DND-41 (cell line): ENCODE measurements at regions not wholly inside any gene's neighbourhood (a gene's known extent, or its start where the extent isn't known, plus 50 kb on each side); places are given as distances from the start of the nearest gene placed in this dataset.

ENCODE experiments used
- ATAC-seq: fragments of 200-7000 bp; cut with Tn5 transposase; 3 replicates; pipeline ENCODE4 v1.9.1; 2021; ENCODE audit warnings: low read depth; ENCODE audit not compliant: insufficient read depth
- DNase-seq: peaks from one replicate; pipeline ENCODE4 v3.0.0-alpha.2; 2020
- H2AFZ ChIP-seq: 2 replicates; pipeline ENCODE4 v1.6.0; 2012; ENCODE audit warnings: low read depth, low read length
- H3K27ac ChIP-seq: 2 replicates; pipeline ENCODE4 v1.5.1; 2012; ENCODE audit warnings: low read length, inconsistent platforms
- H3K27me3 ChIP-seq: fragments of 200-600 bp; sonication (generic); 2 replicates; pipeline ENCODE4 v1.6.0; 2012; ENCODE audit warnings: low read length, mild to moderate bottlenecking, inconsistent platforms; ENCODE audit not compliant: insufficient read depth, poor library complexity
- H3K36me3 ChIP-seq: 2 replicates; pipeline ENCODE4 v1.5.1; 2012; ENCODE audit warnings: low read length, inconsistent platforms; ENCODE audit not compliant: insufficient read depth
- H3K4me1 ChIP-seq: 2 replicates; pipeline ENCODE4 v1.5.1; 2012; ENCODE audit warnings: mild to moderate bottlenecking, low read length; ENCODE audit not compliant: insufficient read depth
- H3K4me2 ChIP-seq: 2 replicates; pipeline ENCODE4 v1.6.0; 2012; ENCODE audit warnings: mild to moderate bottlenecking, moderate library complexity, low read length, inconsistent platforms; ENCODE audit not compliant: insufficient read depth
- H3K4me3 ChIP-seq, 2 experiments: fragments of 200-600 bp in 1 of 2; shearing (Covaris generic) in 1 of 2; 2 replicates each; pipeline ENCODE4 v1.5.1; 2012 to 2016; ENCODE audit warnings: inconsistent platforms in 2 of 2, low read length in 2 of 2, mild to moderate bottlenecking in 2 of 2, low read depth in 1 of 2, moderate library complexity in 1 of 2
- H3K79me2 ChIP-seq: 2 replicates; pipeline ENCODE4 v1.6.0; 2012; ENCODE audit warnings: low read length, inconsistent platforms; ENCODE audit not compliant: insufficient read depth
- H3K9ac ChIP-seq: 2 replicates; pipeline ENCODE4 v1.6.0; 2012; ENCODE audit warnings: low read depth, mild to moderate bottlenecking, inconsistent platforms, low read length, moderate library complexity
- H3K9me3 ChIP-seq: 2 replicates; pipeline ENCODE4 v1.5.1; 2012; ENCODE audit warnings: low read length, moderate library complexity, mild to moderate bottlenecking, inconsistent platforms; ENCODE audit not compliant: insufficient read depth, severe bottlenecking
- H4K20me1 ChIP-seq: 2 replicates; pipeline ENCODE4 v1.6.0; 2012; ENCODE audit warnings: low read length; ENCODE audit not compliant: insufficient read depth
- EZH2 ChIP-seq: IDR thresholded peaks from 3 replicates; pipeline ENCODE4 v1.6.1; 2012; ENCODE audit warnings: borderline replicate concordance, low read depth, mild to moderate bottlenecking, moderate library complexity, low read length, inconsistent platforms; ENCODE audit not compliant: severe bottlenecking
- TF ChIP-seq, protein P1 (sequence below): IDR thresholded peaks from 2 replicates; pipeline ENCODE4 v1.5.1; 2012; ENCODE audit warnings: borderline replicate concordance, low read length, moderate library complexity, mild to moderate bottlenecking; ENCODE audit not compliant: poor library complexity, severe bottlenecking; ENCODE audit errors: extremely low read depth

DNA sequence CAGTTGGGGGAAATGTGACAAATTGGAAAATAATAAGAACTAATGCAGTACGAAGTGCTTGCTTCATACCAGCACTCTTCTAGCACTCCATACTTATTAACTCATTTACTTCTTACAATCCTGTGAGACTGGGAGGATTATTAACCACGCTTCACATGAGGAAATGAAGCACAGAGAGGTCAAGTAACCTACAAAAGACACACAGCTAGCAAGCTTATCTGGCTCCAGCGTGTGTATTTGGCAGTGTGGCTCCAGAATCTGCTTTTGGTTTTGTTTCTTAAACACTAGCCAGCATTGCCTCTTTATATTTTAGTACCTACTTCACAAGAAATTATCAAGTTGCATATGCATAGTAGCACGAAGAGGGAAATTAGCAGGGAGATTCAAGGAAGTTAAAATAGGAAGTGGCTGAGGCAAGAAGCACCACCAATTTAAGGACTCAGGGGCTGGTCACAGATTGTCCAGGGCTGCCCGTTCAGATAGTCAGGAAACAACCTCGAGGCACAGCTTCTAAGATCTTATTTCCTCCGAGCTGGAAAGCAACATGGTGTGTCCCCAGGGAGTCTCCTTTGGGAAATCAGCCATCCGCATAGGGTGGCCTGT, 302.7 kb upstream of the PRDM1 start:
- DNase-seq, result no peak

DNA sequence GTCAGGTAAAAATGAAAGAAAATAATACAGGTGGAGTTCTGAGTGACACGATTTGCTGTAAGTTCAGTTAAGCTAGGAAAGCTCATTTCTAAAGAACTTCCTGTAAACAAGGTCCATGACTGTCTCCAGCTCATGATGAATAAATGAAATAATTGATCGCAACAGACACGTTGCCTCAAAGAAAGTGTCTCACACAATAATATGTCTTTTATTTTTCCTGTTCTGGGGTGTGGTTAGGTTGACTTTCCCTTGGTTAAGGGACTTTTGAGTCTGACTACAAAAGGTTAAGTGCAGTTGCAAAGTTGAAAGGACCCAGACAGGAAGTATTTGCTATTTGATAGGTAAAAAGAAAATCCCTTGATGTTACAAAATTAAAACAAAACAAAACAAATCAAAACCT, 304.2 kb upstream of the PRDM1 start:
- TF ChIP-seq, protein P1, sequence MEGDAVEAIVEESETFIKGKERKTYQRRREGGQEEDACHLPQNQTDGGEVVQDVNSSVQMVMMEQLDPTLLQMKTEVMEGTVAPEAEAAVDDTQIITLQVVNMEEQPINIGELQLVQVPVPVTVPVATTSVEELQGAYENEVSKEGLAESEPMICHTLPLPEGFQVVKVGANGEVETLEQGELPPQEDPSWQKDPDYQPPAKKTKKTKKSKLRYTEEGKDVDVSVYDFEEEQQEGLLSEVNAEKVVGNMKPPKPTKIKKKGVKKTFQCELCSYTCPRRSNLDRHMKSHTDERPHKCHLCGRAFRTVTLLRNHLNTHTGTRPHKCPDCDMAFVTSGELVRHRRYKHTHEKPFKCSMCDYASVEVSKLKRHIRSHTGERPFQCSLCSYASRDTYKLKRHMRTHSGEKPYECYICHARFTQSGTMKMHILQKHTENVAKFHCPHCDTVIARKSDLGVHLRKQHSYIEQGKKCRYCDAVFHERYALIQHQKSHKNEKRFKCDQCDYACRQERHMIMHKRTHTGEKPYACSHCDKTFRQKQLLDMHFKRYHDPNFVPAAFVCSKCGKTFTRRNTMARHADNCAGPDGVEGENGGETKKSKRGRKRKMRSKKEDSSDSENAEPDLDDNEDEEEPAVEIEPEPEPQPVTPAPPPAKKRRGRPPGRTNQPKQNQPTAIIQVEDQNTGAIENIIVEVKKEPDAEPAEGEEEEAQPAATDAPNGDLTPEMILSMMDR, result no peak
- no peak for TF ChIP-seq EZH2
- no peaks in the 10 kb centered on the region for H3K36me3 ChIP-seq
- H3K4me2 ChIP-seq, result peak overlapping the region; percentile 10
- H3K4me1 ChIP-seq, result peaks cover 26% of the 10 kb centered on the region
- no peak overlapping the region for H3K9ac ChIP-seq
- ATAC-seq (peak; percentile 68), DNase-seq (no peak)
- H3K4me3 ChIP-seq, result no peak overlapping the region
- H3K79me2 ChIP-seq, result no peaks in the 10 kb centered on the region
- no peaks in the 10 kb centered on the region for H3K9me3 ChIP-seq
- peak overlapping the region; percentile 42; the same call in 1 of the 2 replicates for H3K27ac ChIP-seq
- no peaks in the 10 kb centered on the region for H4K20me1 ChIP-seq
- no peaks in the 10 kb centered on the region for H3K27me3 ChIP-seq
- peak overlapping the region; percentile 37; the same call in 1 of the 2 replicates for H2AFZ ChIP-seq

More for the DNA sequence above, 302.7 kb upstream of the PRDM1 start:
- no peaks in the 10 kb centered on the region for H3K79me2 ChIP-seq
- H2AFZ ChIP-seq, result no peak overlapping the region
- TF ChIP-seq, protein P1, result no peak
- no peak for TF ChIP-seq EZH2
- H3K4me1 ChIP-seq, result peaks cover 25% of the 10 kb centered on the region
- no peak overlapping the region for H3K27ac ChIP-seq
- H3K9ac ChIP-seq, result no peak overlapping the region
- ATAC-seq, result no peak
- H3K4me3 ChIP-seq, result no peak overlapping the region
- H4K20me1 ChIP-seq, result no peaks in the 10 kb centered on the region
- H3K4me2 ChIP-seq, result no peak overlapping the region
- no peaks in the 10 kb centered on the region for H3K36me3 ChIP-seq
- H3K9me3 ChIP-seq, result no peaks in the 10 kb centered on the region
- H3K27me3 ChIP-seq, result no peaks in the 10 kb centered on the region

DNA sequence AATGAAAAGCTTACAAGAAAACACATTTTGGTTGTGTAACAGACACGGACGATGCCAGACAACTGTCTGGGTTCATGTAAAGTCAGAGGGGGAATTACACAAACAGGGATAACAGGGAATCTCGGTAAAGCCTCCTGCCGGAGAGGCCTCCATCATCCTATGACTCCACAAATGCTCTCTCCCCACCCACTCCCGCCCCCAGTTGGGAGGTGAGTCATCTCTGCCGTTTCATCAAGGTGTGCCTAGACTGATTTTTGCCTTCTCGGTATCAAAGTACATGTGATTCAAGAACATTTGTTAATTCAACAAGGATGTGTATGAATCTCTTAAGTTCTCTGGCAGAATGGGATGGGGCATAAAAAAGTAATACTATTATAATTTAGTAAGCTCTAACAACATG, 304.9 kb upstream of the PRDM1 start:
- Histone ChIP-seq H3K4me3 (no peak overlapping the region), H3K79me2 (no peaks in the 10 kb centered on the region), H3K36me3 (no peaks in the 10 kb centered on the region), H2AFZ (no peak overlapping the region), H3K27ac (peak overlapping the region; percentile 42; the same call in 1 of the 2 replicates), H3K9ac (no peak overlapping the region), H3K4me2 (peak overlapping the region; percentile 10), H3K9me3 (no peaks in the 10 kb centered on the region), H3K4me1 (peaks cover 26% of the 10 kb centered on the region), H4K20me1 (no peaks in the 10 kb centered on the region), H3K27me3 (no peaks in the 10 kb centered on the region)
- DNase-seq, result no peak
- no peak for ATAC-seq
- TF ChIP-seq EZH2, result no peak
- TF ChIP-seq, protein P1, result no peak
